Endothelial cell of hepatic sinusoid (primary cell): ENCODE measurements at regions not wholly inside any gene's neighbourhood (a gene's known extent, or its start where the extent isn't known, plus 50 kb on each side); places are given as distances from the start of the nearest gene placed in this dataset.

Experiments used
- in situ Hi-C: cut with HindIII; loops from 2 replicates; pipeline ENCODE4 v1.10.0; 2017; ENCODE audit warnings: low sequenced_read_pairs

GRCh38 chr13:109870274-109870673 is 83.9 kb upstream of the IRS2 start:
- in situ Hi-C loops = no loop called here

GRCh38 chr13:109869312-109870237 is 83.2 kb upstream of the IRS2 start:
- in situ Hi-C loops = no loop called here

GRCh38 chr13:109868578-109869311 is 82.4 kb upstream of the IRS2 start:
- in situ Hi-C loops = no loop called here

GRCh38 chr13:109867766-109868165 is 81.4 kb upstream of the IRS2 start:
- in situ Hi-C loops = no loop called here

GRCh38 chr13:109862627-109863026 is 76.2 kb upstream of the IRS2 start:
- in situ Hi-C loops = no loop called here

GRCh38 chr13:109859898-109860297 is 73.5 kb upstream of the IRS2 start:
- in situ Hi-C loops = no loop called here

- in situ Hi-C loops = no loop called here
Observed at GRCh38 chr13:109859216-109859835, 72.9 kb upstream of the IRS2 start.

GRCh38 chr13:109858319-109858718 is 71.9 kb upstream of the IRS2 start:
- in situ Hi-C loops = no loop called here

- in situ Hi-C loops = no loop called here
Observed at GRCh38 chr13:109857803-109858202, 71.4 kb upstream of the IRS2 start.

- in situ Hi-C loops = no loop called here
Observed at GRCh38 chr13:109857325-109857724, 70.9 kb upstream of the IRS2 start.

- in situ Hi-C loops = no loop called here
Observed at GRCh38 chr13:109856350-109856749, 70.0 kb upstream of the IRS2 start.

GRCh38 chr13:109853153-109853552 is 66.8 kb upstream of the IRS2 start:
- in situ Hi-C loops = no loop called here

- in situ Hi-C loops = no loop called here
Observed at GRCh38 chr13:109846185-109846584, 59.8 kb upstream of the IRS2 start.

GRCh38 chr13:109844396-109844795 is 58.0 kb upstream of the IRS2 start:
- in situ Hi-C loops = no loop called here

GRCh38 chr13:109843695-109844094 is 57.3 kb upstream of the IRS2 start:
- in situ Hi-C loops = no loop called here

GRCh38 chr13:109842212-109842920 is 56.0 kb upstream of the IRS2 start:
- in situ Hi-C loops = no loop called here

- in situ Hi-C loops = no loop called here
Observed at GRCh38 chr13:109840893-109841287, 54.5 kb upstream of the IRS2 start.

GRCh38 chr13:109840201-109840892 is 54.0 kb upstream of the IRS2 start:
- in situ Hi-C loops = no loop called here

GRCh38 chr13:109836629-109837607 is 50.5 kb upstream of the IRS2 start:
- in situ Hi-C loops = no loop called here
